Ovary (tissue), 7 donors: ENCODE measurements at regions not wholly inside any gene's neighbourhood (a gene's known extent, or its start where the extent isn't known, plus 50 kb on each side); places are given as distances from the start of the nearest gene placed in this dataset.
"Not testable (repeated sequence)": the region's sequence is repeated elsewhere in the genome, so short reads cannot be mapped to it uniquely, and the experiment has no call there.

ENCODE experiments used
- DNase-seq, 5 donors: peaks; one replicate each; pipeline ENCODE4 v3.0.0-alpha.2; 2019 to 2020
- H3K27ac ChIP-seq, 2 donors: fragments of 200-600 bp; one replicate each; pipeline versions ENCODE4 v1.5.1 to v1.8.0; 2019 to 2022
- H3K27me3 ChIP-seq: fragments of 200-600 bp; one replicate; pipeline ENCODE4 v1.8.0; 2022
- H3K36me3 ChIP-seq: fragments of 200-600 bp; sonication (generic); one replicate; pipeline ENCODE4 v1.5.1; 2019
- H3K4me1 ChIP-seq: one replicate; pipeline ENCODE4 v1.8.1; 2013; ENCODE audit warnings: mild to moderate bottlenecking, moderate library complexity; ENCODE audit not compliant: insufficient read depth
- H3K4me3 ChIP-seq: fragments of 200-600 bp; sonication (generic); one replicate; pipeline ENCODE4 v1.5.1; 2017
- H3K9me3 ChIP-seq, 2 donors: fragments of 200-600 bp in 1 of 2; sonication (generic) in 1 of 2; one replicate each; pipeline versions ENCODE4 v1.5.1 to v1.8.1; 2013 to 2019; ENCODE audit warnings: mild to moderate bottlenecking in 1 of 2, moderate library complexity in 1 of 2
- CTCF ChIP-seq, 3 donors: fragments of 450-650 bp in 2 of 3; fragments of 200-600 bp in 1 of 3; IDR thresholded peaks; one replicate each; pipeline versions ENCODE4 v1.5.1 to v1.8.0; 2016 to 2022; ENCODE audit warnings: antibody characterized with exemption in 3 of 3, mild to moderate bottlenecking in 1 of 3
- EP300 ChIP-seq: sonication (generic); formaldehyde crosslinking; IDR thresholded peaks from one replicate; pipeline ENCODE4 v1.6.1; 2017; ENCODE audit warnings: antibody characterized with exemption
- POLR2A ChIP-seq: fragments of 450-650 bp; IDR thresholded peaks from one replicate; pipeline ENCODE4 v1.6.1; 2017; ENCODE audit warnings: antibody characterized with exemption, mild to moderate bottlenecking, moderate library complexity
- WGBS, 3 donors: extraction: QIAGEN DNeasy Blood & Tissue Kit in 1 of 3; methylation state at CpG; one replicate each; pipeline versions ENCODE4 v1.1.5 to v1.1.7; 2013 to 2017; 5-methylcytosine and 5-hydroxymethylcytosine counted together
- intact Hi-C, 4 donors: fragments of 100-400 bp; cut with DNase I; formaldehyde crosslinking; loops; one replicate each; pipeline versions ENCODE4 v1.11.0 to v1.15.1; 2022 to 2023
- donor health status: DM: no; HTN: no; CAD: no; lungs with moderate emphysema.
- donor health status: DM: no; HTN: no; CAD: no.
- donor health status: Bipolar disorder and iron deficiency.
- donor health status: DM: no; HTN: no; CAD: no.
- donor health status: DM: yes; HTN: yes; CAD: no.

GRCh38 chr2:208609166-208609804, 202.7 kb downstream of the PTH2R start:
- no peak for DNase-seq
- H3K36me3 ChIP-seq: no peaks in the 10 kb centered on the region
- TF ChIP-seq CTCF (IDR thresholded peaks at IDR 0.05): no peak
- no peak for TF ChIP-seq POLR2A
- TF ChIP-seq EP300: no peak
- H3K27me3 ChIP-seq: no peaks in the 10 kb centered on the region
- no peaks in the 10 kb centered on the region for H3K9me3 ChIP-seq
- intact Hi-C loops: no loop called here
- WGBS, 3 donors: 72 to 87% (median 79%) methylated on average over 2 of the region's 2 CpGs
- no peak overlapping the region for H3K27ac ChIP-seq
- H3K4me1 ChIP-seq: no peaks in the 10 kb centered on the region
- H3K4me3 ChIP-seq: no peak overlapping the region

GRCh38 chr2:208615675-208616074, 209.1 kb downstream of the PTH2R start:
- H3K4me1 ChIP-seq, H3K27ac ChIP-seq, H3K9me3 ChIP-seq, DNase-seq, intact Hi-C loops, H3K36me3 ChIP-seq, H3K4me3 ChIP-seq, H3K27me3 ChIP-seq: not testable (repeated sequence)
- 23 to 42% (median 29%) methylated on average over 1 of the region's 1 CpG for WGBS, 3 donors

DNA sequence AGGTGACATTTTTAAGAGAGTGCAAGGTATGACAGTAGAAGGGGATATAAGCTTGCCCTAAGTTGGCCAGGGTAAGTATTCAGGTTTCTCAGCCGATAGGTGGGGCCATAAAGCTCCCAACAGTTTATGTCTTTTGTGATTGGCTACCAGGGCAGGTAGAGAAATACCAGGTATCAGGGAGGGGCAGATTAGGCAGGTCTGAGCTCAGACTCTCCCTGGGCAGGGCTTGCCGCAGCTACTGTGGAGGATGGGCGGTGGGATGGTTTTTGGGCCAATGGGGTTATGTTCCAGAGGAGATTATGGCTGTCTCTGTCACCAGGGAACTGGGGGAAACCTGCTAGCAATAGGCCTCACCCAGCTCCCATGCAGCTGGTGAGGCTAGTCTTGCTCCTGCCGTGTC, 211.6 kb downstream of the PTH2R start:
- 76 to 94% (median 91%) methylated on average over 4 of the region's 4 CpGs for WGBS, 3 donors
- H3K27ac ChIP-seq: no peak overlapping the region
- H3K27me3 ChIP-seq: no peaks in the 10 kb centered on the region
- TF ChIP-seq CTCF (IDR thresholded peaks at IDR 0.05) (no peak), EP300 (no peak), POLR2A (no peak)
- no peak for DNase-seq
- intact Hi-C loops: no loop called here
- no peaks in the 10 kb centered on the region for H3K4me1 ChIP-seq
- H3K4me3 ChIP-seq: no peak overlapping the region
- no peaks in the 10 kb centered on the region for H3K36me3 ChIP-seq
- H3K9me3 ChIP-seq: no peaks in the 10 kb centered on the region

DNA sequence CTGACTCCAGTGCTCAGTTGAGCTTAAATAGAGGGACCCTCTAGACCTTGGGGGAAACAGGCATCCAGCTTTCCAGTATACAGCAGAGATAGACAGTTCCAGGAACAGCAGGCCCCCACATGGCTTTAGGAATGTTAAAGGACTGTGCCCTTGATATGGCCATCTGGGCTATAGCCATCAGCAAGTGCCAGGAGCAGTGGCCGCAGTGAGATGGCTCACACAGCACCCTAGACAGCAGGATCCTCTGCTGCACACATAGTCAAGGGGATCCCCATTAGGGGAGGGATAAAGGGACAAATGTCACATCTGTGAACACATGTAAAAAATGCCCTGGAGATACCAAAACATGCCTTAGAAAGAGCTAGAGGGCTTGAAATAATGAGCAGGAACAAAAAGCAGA, 213.4 kb downstream of the PTH2R start:
- TF ChIP-seq CTCF (IDR thresholded peaks at IDR 0.05): no peak
- no peak for TF ChIP-seq EP300
- TF ChIP-seq POLR2A: no peak
- Histone ChIP-seq H3K4me1 (no peaks in the 10 kb centered on the region), H3K9me3 (no peaks in the 10 kb centered on the region), H3K4me3 (no peak overlapping the region), H3K27me3 (no peaks in the 10 kb centered on the region), H3K27ac (no peak overlapping the region), H3K36me3 (no peaks in the 10 kb centered on the region)
- intact Hi-C loops: no loop called here
- 67 to 92% (median 76%) methylated on average over 1 of the region's 1 CpG for WGBS, 3 donors
- DNase-seq: no peak

DNA sequence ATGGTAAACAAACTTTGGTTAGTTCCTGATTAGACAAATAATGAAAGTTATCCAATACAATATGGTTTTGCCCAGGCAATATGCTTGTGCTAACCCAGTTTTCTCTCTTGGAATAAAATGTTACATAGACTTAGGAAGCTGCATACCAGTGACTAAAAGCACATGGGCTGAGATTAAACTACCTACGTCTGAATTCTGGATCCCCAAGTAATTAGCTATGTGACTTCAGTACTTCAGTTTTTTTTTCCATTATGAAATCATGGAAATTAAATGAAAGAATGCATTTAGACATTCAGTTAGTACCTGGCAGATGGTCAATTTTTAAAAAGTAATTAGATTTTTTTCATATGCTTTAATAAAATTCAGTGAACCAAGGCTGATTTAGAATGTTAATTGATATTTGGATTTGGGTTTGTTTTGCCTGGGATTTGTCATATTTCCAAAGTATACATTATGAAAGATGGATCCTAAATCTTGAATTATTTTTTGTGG, 213.9 kb downstream of the PTH2R start:
- 25 to 38% (median 36%) methylated on average over 1 of the region's 1 CpG for WGBS, 3 donors
- H3K27me3 ChIP-seq: no peaks in the 10 kb centered on the region
- TF ChIP-seq EP300 (no peak), CTCF (IDR thresholded peaks at IDR 0.05) (no peak), POLR2A (no peak)
- H3K27ac ChIP-seq: no peak overlapping the region
- H3K36me3 ChIP-seq: no peaks in the 10 kb centered on the region
- intact Hi-C loops: no loop called here
- H3K4me1 ChIP-seq: no peaks in the 10 kb centered on the region
- no peak for DNase-seq
- no peak overlapping the region for H3K4me3 ChIP-seq
- H3K9me3 ChIP-seq: no peaks in the 10 kb centered on the region
